Thyroid gland (tissue), 4 donors: ENCODE measurements at regions not wholly inside any gene's neighbourhood (a gene's known extent, or its start where the extent isn't known, plus 50 kb on each side); places are given as distances from the start of the nearest gene placed in this dataset.

ENCODE experiments used
- DNase-seq, 2 donors: peaks; one replicate each; pipeline ENCODE4 v3.0.0-alpha.2; 2019
- H3K27ac ChIP-seq, 3 donors: fragments of 200-600 bp; sonication (generic); 1 replicate in 2 of 3; 2 replicates in 1 of 3; pipeline ENCODE4 v1.5.1; 2016 to 2019; ENCODE audit warnings: mild to moderate bottlenecking in 1 of 3, moderate library complexity in 1 of 3
- H3K27me3 ChIP-seq: fragments of 200-600 bp; sonication (generic); one replicate; pipeline ENCODE4 v1.5.1; 2019
- H3K36me3 ChIP-seq, 2 donors: fragments of 200-600 bp; sonication (generic); one replicate each; pipeline ENCODE4 v1.5.1; 2016 to 2019
- H3K4me1 ChIP-seq, 2 donors: fragments of 200-600 bp; sonication (generic); one replicate each; pipeline ENCODE4 v1.5.1; 2017 to 2019
- H3K4me3 ChIP-seq, 3 donors: fragments of 200-600 bp; sonication (generic); replicated peaks in 1 of 3; 1 replicate in 2 of 3; 2 replicates in 1 of 3; pipeline ENCODE4 v1.5.1; 2016; ENCODE audit warnings: mild to moderate bottlenecking in 1 of 3
- H3K9me3 ChIP-seq: fragments of 200-600 bp; sonication (generic); one replicate; pipeline ENCODE4 v1.5.1; 2017
- CTCF ChIP-seq, 6 experiments: fragments of 200-600 bp in 3 of 6; fragments of 450-650 bp in 3 of 6; sonication (generic) in 3 of 6; IDR thresholded peaks; one replicate each; pipeline ENCODE4 v1.5.1; 2016 to 2019; ENCODE audit warnings: antibody characterized with exemption in 6 of 6, mild to moderate bottlenecking in 2 of 6, inconsistent platforms in 1 of 6, moderate library complexity in 1 of 6
- POLR2A ChIP-seq, 2 donors: fragments of 450-650 bp; IDR thresholded peaks; one replicate each; pipeline ENCODE4 v1.6.1; 2017; ENCODE audit warnings: antibody characterized with exemption in 2 of 2, mild to moderate bottlenecking in 2 of 2, moderate library complexity in 1 of 2
- WGBS, 2 donors: methylation state at CpG; one replicate each; pipeline ENCODE4 v1.1.5; 2017; 5-methylcytosine and 5-hydroxymethylcytosine counted together
- intact Hi-C: fragments of 100-400 bp; cut with DNase I; formaldehyde crosslinking; loops from one replicate; pipeline ENCODE4 v1.15.1; 2023

DNA sequence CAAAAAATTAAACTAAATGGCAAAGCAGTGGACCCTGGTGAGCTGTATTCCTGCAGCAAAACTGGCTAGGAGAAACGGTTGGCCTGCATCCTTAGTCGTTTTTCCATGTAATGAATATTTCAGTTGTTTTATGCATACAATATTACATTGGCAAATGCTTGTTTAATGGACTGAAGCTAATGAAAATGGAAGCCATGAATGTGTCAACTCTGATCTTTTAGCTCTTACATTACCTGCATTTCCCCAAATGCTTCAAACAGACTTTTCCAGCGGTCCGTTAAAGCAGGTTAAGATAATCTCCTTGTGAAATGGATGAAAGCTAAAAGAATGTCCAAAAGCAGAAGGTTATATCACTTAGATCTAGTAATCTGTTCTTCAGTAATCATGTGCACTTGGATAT is 686.3 kb upstream of the SETBP1 start:
- intact Hi-C loops, result no loop called here
- Histone ChIP-seq H3K36me3 (no peaks in the 10 kb centered on the region), H3K9me3 (no peaks in the 10 kb centered on the region), H3K4me3 (no peak overlapping the region), H3K4me1 (no peaks in the 10 kb centered on the region), H3K27ac (no peak overlapping the region), H3K27me3 (no peaks in the 10 kb centered on the region)
- no peak for DNase-seq
- no peak for TF ChIP-seq CTCF (IDR thresholded peaks at IDR 0.05)
- TF ChIP-seq POLR2A (IDR thresholded peaks at IDR 0.05), result no peak
- WGBS, 2 donors, result 78 to 87% methylated on average over 4 of the region's 4 CpGs

- TF ChIP-seq CTCF (IDR thresholded peaks at IDR 0.05), result no peak
- TF ChIP-seq POLR2A (IDR thresholded peaks at IDR 0.05), result no peak
- Histone ChIP-seq H3K4me1 (no peaks in the 10 kb centered on the region), H3K36me3 (no peaks in the 10 kb centered on the region), H3K4me3 (no peak overlapping the region), H3K9me3 (no peaks in the 10 kb centered on the region), H3K27ac (no peak overlapping the region), H3K27me3 (no peaks in the 10 kb centered on the region)
- 88 to 91% methylated on average over 2 of the region's 2 CpGs for WGBS, 2 donors
- intact Hi-C loops, result no loop called here
- no peak for DNase-seq
Measured at GRCh38 chr18:44013871-44014270, 666.8 kb upstream of the SETBP1 start.

DNA sequence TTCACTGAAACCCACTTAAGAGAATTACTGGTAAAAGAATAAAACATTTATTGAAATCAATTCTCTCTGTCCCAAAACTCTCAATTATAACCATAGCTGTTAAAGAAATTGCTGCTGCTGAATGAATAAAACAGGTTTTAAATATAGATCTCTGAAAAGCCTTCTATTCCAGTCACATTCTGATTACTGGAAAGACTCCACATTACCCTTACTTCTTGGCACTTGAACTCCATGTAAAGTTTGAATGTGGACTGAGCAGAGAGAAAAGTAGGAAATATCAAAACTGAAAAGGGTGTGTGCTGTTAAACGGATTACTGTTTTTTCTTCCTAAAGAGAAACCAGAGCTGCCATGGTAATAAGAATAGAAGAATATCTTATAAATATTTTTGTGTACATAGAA is 655.3 kb upstream of the SETBP1 start:
- 64 to 82% methylated on average over 1 of the region's 1 CpG for WGBS, 2 donors

GRCh38 chr18:44028109-44028508 is 652.6 kb upstream of the SETBP1 start:
- no peaks in the 10 kb centered on the region for H3K36me3 ChIP-seq
- TF ChIP-seq CTCF (IDR thresholded peaks at IDR 0.05) (no peak), POLR2A (IDR thresholded peaks at IDR 0.05) (no peak)
- intact Hi-C loops, result no loop called here
- WGBS, 2 donors, result 59 to 74% methylated on average over 1 of the region's 1 CpG
- H3K27ac ChIP-seq, result no peak overlapping the region
- no peak for DNase-seq
- no peak overlapping the region for H3K4me3 ChIP-seq
- H3K27me3 ChIP-seq, result no peaks in the 10 kb centered on the region
- H3K9me3 ChIP-seq, result no peaks in the 10 kb centered on the region
- H3K4me1 ChIP-seq, result no peaks in the 10 kb centered on the region

More for the DNA sequence above, 655.3 kb upstream of the SETBP1 start:
- DNase-seq, result no peak
- H3K4me1 ChIP-seq, result no peaks in the 10 kb centered on the region
- intact Hi-C loops, result no loop called here
- H3K9me3 ChIP-seq, result no peaks in the 10 kb centered on the region
- no peak overlapping the region for H3K27ac ChIP-seq
- TF ChIP-seq POLR2A (IDR thresholded peaks at IDR 0.05) (no peak), CTCF (IDR thresholded peaks at IDR 0.05) (no peak)
- no peaks in the 10 kb centered on the region for H3K27me3 ChIP-seq
- H3K36me3 ChIP-seq, result no peaks in the 10 kb centered on the region
- H3K4me3 ChIP-seq, result no peak overlapping the region

GRCh38 chr18:44031063-44031462 is 649.6 kb upstream of the SETBP1 start:
- H3K27me3 ChIP-seq, result no peaks in the 10 kb centered on the region
- intact Hi-C loops, result no loop called here
- 90 to 96% methylated on average over 2 of the region's 2 CpGs for WGBS, 2 donors

More at GRCh38 chr18:44031063-44031462, 649.6 kb upstream of the SETBP1 start:
- Histone ChIP-seq H3K36me3 (no peaks in the 10 kb centered on the region), H3K9me3 (no peaks in the 10 kb centered on the region), H3K4me1 (no peaks in the 10 kb centered on the region), H3K27ac (no peak overlapping the region), H3K4me3 (no peak overlapping the region)
- TF ChIP-seq POLR2A (IDR thresholded peaks at IDR 0.05), result no peak
- no peak for TF ChIP-seq CTCF (IDR thresholded peaks at IDR 0.05)
- DNase-seq, result no peak
